Midbrain (tissue), 1 donor: ENCODE measurements at regions not wholly inside any gene's neighbourhood (a gene's known extent, or its start where the extent isn't known, plus 50 kb on each side); places are given as distances from the start of the nearest gene placed in this dataset.
"Not testable (repeated sequence)": the region's sequence is repeated elsewhere in the genome, so short reads cannot be mapped to it uniquely, and the experiment has no call there.

ENCODE experiments used
- DNase-seq: peaks from one replicate; lab custom pipeline; 2025; lab: John Stamatoyannopoulos, UW

GRCh38 chr14:71742485-71742884 lies 189.7 kb upstream of the RGS6 start:
- DNase-seq = no peak

- no peak for DNase-seq
Measured at GRCh38 chr14:71745072-71745471, 187.2 kb upstream of the RGS6 start.

GRCh38 chr14:71748196-71748595 lies 184.0 kb upstream of the RGS6 start:
- no peak for DNase-seq

GRCh38 chr14:71749613-71750238 lies 182.5 kb upstream of the RGS6 start:
- no peak for DNase-seq

GRCh38 chr14:71751264-71751663 lies 181.0 kb upstream of the RGS6 start:
- DNase-seq = no peak

- DNase-seq = no peak
Measured at GRCh38 chr14:71752111-71752738, 180.0 kb upstream of the RGS6 start.

GRCh38 chr14:71753126-71753830 lies 179.0 kb upstream of the RGS6 start:
- peak; percentile 81 for DNase-seq

GRCh38 chr14:71753976-71754375 lies 178.3 kb upstream of the RGS6 start:
- no peak for DNase-seq

GRCh38 chr14:71754422-71755095 lies 177.7 kb upstream of the RGS6 start:
- no peak for DNase-seq

- DNase-seq = no peak
Measured at GRCh38 chr14:71758229-71758951, 173.8 kb upstream of the RGS6 start.

GRCh38 chr14:71762575-71762974 lies 169.7 kb upstream of the RGS6 start:
- no peak for DNase-seq

- no peak for DNase-seq
Measured at GRCh38 chr14:71764701-71765382, 167.4 kb upstream of the RGS6 start.

GRCh38 chr14:71765505-71765904 lies 166.7 kb upstream of the RGS6 start:
- DNase-seq = no peak

GRCh38 chr14:71770431-71770830 lies 161.8 kb upstream of the RGS6 start:
- no peak for DNase-seq

GRCh38 chr14:71771421-71771820 lies 160.8 kb upstream of the RGS6 start:
- DNase-seq = not testable (repeated sequence)

GRCh38 chr14:71771996-71772395 lies 160.2 kb upstream of the RGS6 start:
- not testable (repeated sequence) for DNase-seq

- no peak for DNase-seq
Measured at GRCh38 chr14:71773898-71774481, 158.2 kb upstream of the RGS6 start.

GRCh38 chr14:71776471-71777360 lies 155.5 kb upstream of the RGS6 start:
- DNase-seq = no peak

GRCh38 chr14:71780075-71780474 lies 152.2 kb upstream of the RGS6 start:
- no peak for DNase-seq

GRCh38 chr14:71780822-71781221 lies 151.4 kb upstream of the RGS6 start:
- DNase-seq = no peak
